Chondrocyte (in vitro differentiated cells): ENCODE measurements at regions not wholly inside any gene's neighbourhood (a gene's known extent, or its start where the extent isn't known, plus 50 kb on each side); places are given as distances from the start of the nearest gene placed in this dataset.

Source experiments
- DNase-seq: peaks from one replicate; pipeline ENCODE4 v3.0.0; 2021; ENCODE audit warnings: mixed read lengths, low spot score
- H3K27ac Mint-ChIP-seq: one replicate; pipeline ENCODE4 v1.8.0; 2021; ENCODE audit warnings: mild to moderate bottlenecking, moderate library complexity, mixed read lengths; ENCODE audit not compliant: unreplicated experiment
- H3K27me3 Mint-ChIP-seq: 2 replicates; pipeline ENCODE4 v1.8.0; 2021; ENCODE audit warnings: low read depth, mixed read lengths
- H3K36me3 Mint-ChIP-seq: 2 replicates; pipeline ENCODE4 v1.8.0; 2021; ENCODE audit warnings: low read depth, mixed read lengths
- H3K4me1 Mint-ChIP-seq: 2 replicates; pipeline ENCODE4 v1.8.0; 2021; ENCODE audit warnings: low read depth, mild to moderate bottlenecking, mixed read lengths
- H3K4me3 Mint-ChIP-seq: one replicate; pipeline ENCODE4 v1.8.0; 2021; ENCODE audit warnings: mild to moderate bottlenecking, moderate library complexity, mixed read lengths; ENCODE audit not compliant: unreplicated experiment
- H3K9me3 Mint-ChIP-seq: 2 replicates; pipeline ENCODE4 v1.8.0; 2021; ENCODE audit warnings: low read depth, mixed read lengths
- TF ChIP-seq, protein P1 (sequence below): fragments of 200-600 bp; sonication (generic); IDR thresholded peaks from 2 replicates; pipeline ENCODE4 v1.5.0; 2021; ENCODE audit warnings: antibody characterized with exemption, mild to moderate bottlenecking, moderate library complexity

DNA sequence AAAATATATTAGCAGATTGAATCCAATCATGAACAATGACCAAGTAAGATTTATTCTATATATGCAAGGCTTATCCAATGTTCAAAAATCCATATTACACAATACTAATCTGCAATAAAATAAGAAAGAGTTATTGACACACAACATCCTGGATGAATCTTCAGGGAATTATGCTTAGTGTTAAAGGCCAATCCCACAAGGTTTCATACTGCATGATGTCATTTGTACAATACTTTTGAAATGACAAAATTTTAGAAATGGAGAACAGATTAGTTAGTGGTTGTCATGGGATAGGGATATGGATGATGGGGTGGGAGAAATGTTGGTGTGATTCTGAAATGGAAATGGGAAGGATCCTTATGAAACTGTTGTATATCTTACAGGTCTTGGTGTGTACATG lies 425.7 kb downstream of the SIPA1L2 start:
- TF ChIP-seq, protein P1, sequence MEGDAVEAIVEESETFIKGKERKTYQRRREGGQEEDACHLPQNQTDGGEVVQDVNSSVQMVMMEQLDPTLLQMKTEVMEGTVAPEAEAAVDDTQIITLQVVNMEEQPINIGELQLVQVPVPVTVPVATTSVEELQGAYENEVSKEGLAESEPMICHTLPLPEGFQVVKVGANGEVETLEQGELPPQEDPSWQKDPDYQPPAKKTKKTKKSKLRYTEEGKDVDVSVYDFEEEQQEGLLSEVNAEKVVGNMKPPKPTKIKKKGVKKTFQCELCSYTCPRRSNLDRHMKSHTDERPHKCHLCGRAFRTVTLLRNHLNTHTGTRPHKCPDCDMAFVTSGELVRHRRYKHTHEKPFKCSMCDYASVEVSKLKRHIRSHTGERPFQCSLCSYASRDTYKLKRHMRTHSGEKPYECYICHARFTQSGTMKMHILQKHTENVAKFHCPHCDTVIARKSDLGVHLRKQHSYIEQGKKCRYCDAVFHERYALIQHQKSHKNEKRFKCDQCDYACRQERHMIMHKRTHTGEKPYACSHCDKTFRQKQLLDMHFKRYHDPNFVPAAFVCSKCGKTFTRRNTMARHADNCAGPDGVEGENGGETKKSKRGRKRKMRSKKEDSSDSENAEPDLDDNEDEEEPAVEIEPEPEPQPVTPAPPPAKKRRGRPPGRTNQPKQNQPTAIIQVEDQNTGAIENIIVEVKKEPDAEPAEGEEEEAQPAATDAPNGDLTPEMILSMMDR = no peak
- DNase-seq = no peak
- Mint-ChIP-seq H3K9me3 (peaks cover 32% of the 10 kb centered on the region), H3K27me3 (no peaks in the 10 kb centered on the region), H3K36me3 (peaks cover 20% of the 10 kb centered on the region), H3K27ac (no peak overlapping the region), H3K4me1 (peaks cover 2% of the 10 kb centered on the region), H3K4me3 (no peak overlapping the region)

DNA sequence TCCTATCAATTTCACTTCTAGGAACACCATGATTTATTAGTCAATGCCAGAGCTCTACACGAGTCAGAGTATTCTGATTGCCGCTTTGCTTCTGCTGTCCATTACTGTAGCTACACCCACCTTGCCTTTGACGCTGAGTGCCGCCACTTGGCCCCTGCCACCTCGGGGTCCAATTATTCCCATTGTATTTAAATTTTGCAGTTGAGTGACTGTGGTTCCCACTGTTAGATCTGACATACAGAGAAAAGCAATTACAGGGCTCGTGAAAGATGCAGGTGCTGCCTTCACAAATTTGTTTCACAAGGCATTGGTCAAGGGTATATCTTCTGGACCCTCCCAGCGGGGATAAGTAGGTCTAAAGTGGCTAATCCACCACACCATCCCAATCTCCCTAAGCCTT lies 428.9 kb downstream of the SIPA1L2 start:
- no peaks in the 10 kb centered on the region for H3K27me3 Mint-ChIP-seq
- peaks cover 20% of the 10 kb centered on the region for H3K36me3 Mint-ChIP-seq
- H3K9me3 Mint-ChIP-seq = peaks cover 35% of the 10 kb centered on the region
- H3K4me1 Mint-ChIP-seq = no peaks in the 10 kb centered on the region
- TF ChIP-seq, protein P1 = no peak
- H3K4me3 Mint-ChIP-seq = no peak overlapping the region
- no peak overlapping the region for H3K27ac Mint-ChIP-seq
- no peak for DNase-seq

DNA sequence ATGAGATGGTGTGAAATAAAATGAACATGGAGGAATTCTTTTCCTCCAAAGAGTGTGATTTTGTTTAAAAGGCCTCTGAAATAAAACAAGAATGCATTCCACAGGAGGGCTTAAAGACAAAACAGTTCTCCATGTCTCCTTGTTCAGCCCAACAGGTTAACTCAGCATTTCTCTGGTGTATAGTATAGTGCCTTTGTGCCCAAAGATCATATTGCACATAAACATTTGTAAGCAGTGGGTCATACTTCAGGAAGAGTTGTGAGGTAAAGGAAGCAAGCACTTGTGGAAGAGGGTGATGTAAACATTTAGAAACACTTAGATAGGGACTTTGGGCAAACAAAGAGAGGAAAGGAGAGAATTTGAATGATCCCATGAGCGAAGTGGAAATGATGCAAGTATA lies 433.9 kb downstream of the SIPA1L2 start:
- Mint-ChIP-seq H3K9me3 (peaks cover 6% of the 10 kb centered on the region), H3K4me3 (no peak overlapping the region), H3K36me3 (peaks cover 3% of the 10 kb centered on the region), H3K27ac (no peak overlapping the region), H3K4me1 (peaks cover 7% of the 10 kb centered on the region), H3K27me3 (no peaks in the 10 kb centered on the region)
- TF ChIP-seq, protein P1 = no peak
- DNase-seq = no peak

DNA sequence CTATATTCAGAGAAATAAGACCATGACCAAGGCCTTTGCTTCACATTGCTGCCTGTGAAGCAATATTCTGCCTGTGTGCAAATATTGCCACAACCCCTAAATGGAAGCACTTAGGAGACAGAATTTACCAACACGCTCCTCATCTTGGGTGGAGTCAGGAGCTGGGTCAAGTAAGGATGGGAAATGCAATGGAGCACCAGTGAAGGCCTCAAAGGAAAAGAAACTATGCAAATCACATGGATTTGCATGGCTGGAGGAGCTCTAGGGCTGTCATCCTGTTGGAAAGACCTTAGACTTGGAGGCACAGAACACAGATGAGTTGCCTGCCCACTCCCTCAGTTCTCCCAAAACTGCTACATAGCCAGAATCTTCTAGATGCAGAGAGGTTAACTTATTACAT lies 435.5 kb downstream of the SIPA1L2 start:
- TF ChIP-seq, protein P1 = no peak
- Mint-ChIP-seq H3K4me3 (no peak overlapping the region), H3K9me3 (peaks cover 2% of the 10 kb centered on the region), H3K27ac (no peak overlapping the region), H3K4me1 (peaks cover 7% of the 10 kb centered on the region), H3K27me3 (no peaks in the 10 kb centered on the region), H3K36me3 (no peaks in the 10 kb centered on the region)
- DNase-seq = no peak

GRCh38 chr1:232193451-232193783 lies 436.5 kb downstream of the SIPA1L2 start:
- Mint-ChIP-seq H3K4me1 (peaks cover 7% of the 10 kb centered on the region), H3K9me3 (peaks cover 2% of the 10 kb centered on the region), H3K27me3 (no peaks in the 10 kb centered on the region), H3K4me3 (no peak overlapping the region), H3K36me3 (no peaks in the 10 kb centered on the region), H3K27ac (no peak overlapping the region)
- DNase-seq = no peak
- TF ChIP-seq, protein P1 = no peak
